GM21381 (cell line): ENCODE measurements at regions not wholly inside any gene's neighbourhood (a gene's known extent, or its start where the extent isn't known, plus 50 kb on each side); places are given as distances from the start of the nearest gene placed in this dataset.

Source experiments
- ATAC-seq: cut with Tn5 transposase; IDR thresholded peaks from one replicate; pipeline ENCODE4 v1.9.1; 2021; ENCODE audit warnings: mild to moderate bottlenecking, moderate library complexity; ENCODE audit not compliant: unreplicated experiment

- no peak for ATAC-seq
Measured at GRCh38 chr16:5598793-5599192, 501.2 kb upstream of the EEF2KMT start.

GRCh38 chr16:5595849-5596248 is 498.3 kb upstream of the EEF2KMT start:
- no peak for ATAC-seq

GRCh38 chr16:5590416-5590815 is 492.8 kb upstream of the EEF2KMT start:
- ATAC-seq = no peak

- ATAC-seq = no peak
Measured at GRCh38 chr16:5589812-5590373, 492.3 kb upstream of the EEF2KMT start.

- no peak for ATAC-seq
Measured at GRCh38 chr16:5584109-5584508, 486.5 kb upstream of the EEF2KMT start.

- ATAC-seq = no peak
Measured at GRCh38 chr16:5582529-5582928, 484.9 kb upstream of the EEF2KMT start.

GRCh38 chr16:5581908-5582307 is 484.3 kb upstream of the EEF2KMT start:
- ATAC-seq = no peak

- no peak for ATAC-seq
Measured at GRCh38 chr16:5581428-5581827, 483.8 kb upstream of the EEF2KMT start.

GRCh38 chr16:5580772-5581171 is 483.2 kb upstream of the EEF2KMT start:
- ATAC-seq = no peak

GRCh38 chr16:5580296-5580695 is 482.7 kb upstream of the EEF2KMT start:
- ATAC-seq = no peak

- ATAC-seq = no peak
Measured at GRCh38 chr16:5578980-5579379, 481.4 kb upstream of the EEF2KMT start.

- no peak for ATAC-seq
Measured at GRCh38 chr16:5577463-5577862, 479.9 kb upstream of the EEF2KMT start.

GRCh38 chr16:5575646-5576245 is 478.2 kb upstream of the EEF2KMT start:
- ATAC-seq = no peak

GRCh38 chr16:5575121-5575520 is 477.5 kb upstream of the EEF2KMT start:
- no peak for ATAC-seq

- no peak for ATAC-seq
Measured at GRCh38 chr16:5572056-5572455, 474.5 kb upstream of the EEF2KMT start.

GRCh38 chr16:5571446-5571845 is 473.9 kb upstream of the EEF2KMT start:
- no peak for ATAC-seq

- no peak for ATAC-seq
Measured at GRCh38 chr16:5561800-5562199, 464.2 kb upstream of the EEF2KMT start.

GRCh38 chr16:5560084-5560483 is 462.5 kb upstream of the EEF2KMT start:
- no peak for ATAC-seq

GRCh38 chr16:5557966-5558365 is 460.4 kb upstream of the EEF2KMT start:
- ATAC-seq = no peak

GRCh38 chr16:5557448-5557847 is 459.9 kb upstream of the EEF2KMT start:
- ATAC-seq = no peak

GRCh38 chr16:5556158-5556810 is 458.7 kb upstream of the EEF2KMT start:
- ATAC-seq = no peak

GRCh38 chr16:5551909-5552308 is 454.3 kb upstream of the EEF2KMT start:
- ATAC-seq = no peak

- no peak for ATAC-seq
Measured at GRCh38 chr16:5549802-5550201, 452.2 kb upstream of the EEF2KMT start.
